ENCODE measurements at regions not wholly inside any gene's neighbourhood (a gene's known extent, or its start where the extent isn't known, plus 50 kb on each side); places are given as distances from the start of the nearest gene placed in this dataset.

DNA sequence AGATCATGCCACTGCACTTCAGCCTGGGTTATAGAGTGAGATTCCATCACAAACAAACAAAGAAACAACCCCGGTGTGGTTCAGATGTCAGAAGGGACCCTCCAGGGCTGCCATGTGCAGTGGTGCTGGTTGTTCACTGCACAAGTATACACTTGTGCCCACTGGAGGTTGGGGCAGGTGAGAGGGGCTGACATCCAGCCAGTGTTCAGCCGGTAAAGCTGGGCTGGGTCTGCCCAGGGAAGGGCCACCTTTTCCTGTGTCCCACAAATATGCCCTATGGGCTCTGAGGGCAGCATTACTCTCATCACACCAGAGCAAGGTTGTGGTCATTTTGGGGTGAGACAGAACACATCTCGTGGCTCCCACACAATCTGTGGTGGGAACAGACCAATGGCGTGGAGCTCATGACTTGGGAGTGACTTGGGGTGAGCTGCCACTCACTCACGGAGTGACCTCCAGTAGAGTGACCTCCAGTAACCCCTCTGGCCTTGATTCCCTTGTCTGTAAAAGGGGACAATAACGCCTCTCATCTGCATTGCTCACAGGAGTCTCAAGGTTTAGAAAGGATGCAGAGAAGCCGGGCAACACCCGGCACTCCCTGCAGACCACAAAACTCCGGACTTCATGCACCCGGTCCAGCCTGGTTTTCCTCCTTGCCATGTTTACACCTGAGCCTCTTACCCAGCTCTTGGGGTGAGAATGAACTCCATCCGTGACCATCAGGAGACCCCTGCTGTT lies 69.0 kb upstream of the VRK1 start:
- TF ChIP-seq, protein P1, sequence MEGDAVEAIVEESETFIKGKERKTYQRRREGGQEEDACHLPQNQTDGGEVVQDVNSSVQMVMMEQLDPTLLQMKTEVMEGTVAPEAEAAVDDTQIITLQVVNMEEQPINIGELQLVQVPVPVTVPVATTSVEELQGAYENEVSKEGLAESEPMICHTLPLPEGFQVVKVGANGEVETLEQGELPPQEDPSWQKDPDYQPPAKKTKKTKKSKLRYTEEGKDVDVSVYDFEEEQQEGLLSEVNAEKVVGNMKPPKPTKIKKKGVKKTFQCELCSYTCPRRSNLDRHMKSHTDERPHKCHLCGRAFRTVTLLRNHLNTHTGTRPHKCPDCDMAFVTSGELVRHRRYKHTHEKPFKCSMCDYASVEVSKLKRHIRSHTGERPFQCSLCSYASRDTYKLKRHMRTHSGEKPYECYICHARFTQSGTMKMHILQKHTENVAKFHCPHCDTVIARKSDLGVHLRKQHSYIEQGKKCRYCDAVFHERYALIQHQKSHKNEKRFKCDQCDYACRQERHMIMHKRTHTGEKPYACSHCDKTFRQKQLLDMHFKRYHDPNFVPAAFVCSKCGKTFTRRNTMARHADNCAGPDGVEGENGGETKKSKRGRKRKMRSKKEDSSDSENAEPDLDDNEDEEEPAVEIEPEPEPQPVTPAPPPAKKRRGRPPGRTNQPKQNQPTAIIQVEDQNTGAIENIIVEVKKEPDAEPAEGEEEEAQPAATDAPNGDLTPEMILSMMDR (IDR thresholded peaks at IDR 0.05; ENCODE audit: extremely low read depth, missing control alignments), result no peak
- DNase-seq (ENCODE audit: low spot score), result no peak

DNA sequence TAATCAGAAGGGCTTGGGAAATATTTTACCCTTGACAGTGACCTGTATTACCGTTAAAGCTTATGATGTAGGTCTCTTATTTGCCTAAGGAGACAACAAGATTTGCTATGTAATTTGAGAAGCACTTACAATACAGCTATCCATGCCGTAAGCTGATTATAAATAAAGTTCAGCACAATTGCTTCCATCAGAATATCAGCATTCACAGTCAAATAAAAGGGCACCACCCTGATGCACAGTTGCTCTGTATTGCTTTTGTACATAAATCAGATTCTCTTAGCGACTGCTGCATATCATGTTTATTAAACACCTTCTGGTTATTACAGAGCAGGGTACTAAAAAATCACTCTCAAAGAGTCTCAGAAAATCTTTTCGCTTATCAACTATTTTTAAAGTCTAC lies 67.3 kb upstream of the VRK1 start:
- no peak for DNase-seq (ENCODE audit: low spot score)
- TF ChIP-seq, protein P1 (IDR thresholded peaks at IDR 0.05; ENCODE audit: extremely low read depth, missing control alignments), result no peak

DNA sequence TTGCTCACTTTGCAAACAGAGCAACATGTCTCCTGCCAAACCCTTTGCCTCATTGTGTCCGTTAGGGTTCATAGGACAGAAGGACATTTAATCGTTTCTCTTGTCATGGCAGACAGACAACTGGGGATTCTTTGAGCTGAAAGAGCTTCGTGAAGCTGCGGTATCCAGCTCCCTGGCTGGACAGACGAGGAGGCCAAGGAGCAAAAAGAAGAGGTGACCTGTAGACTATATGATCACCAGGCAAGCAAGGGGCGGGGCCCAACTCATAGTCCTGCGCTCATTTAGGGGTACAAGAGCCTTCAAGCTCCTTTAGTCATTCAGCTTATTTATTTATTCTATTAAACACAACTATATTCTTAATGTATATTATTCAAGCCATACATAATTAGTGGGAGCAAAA lies 66.8 kb upstream of the VRK1 start:
- DNase-seq (ENCODE audit: low spot score), result no peak

DNA sequence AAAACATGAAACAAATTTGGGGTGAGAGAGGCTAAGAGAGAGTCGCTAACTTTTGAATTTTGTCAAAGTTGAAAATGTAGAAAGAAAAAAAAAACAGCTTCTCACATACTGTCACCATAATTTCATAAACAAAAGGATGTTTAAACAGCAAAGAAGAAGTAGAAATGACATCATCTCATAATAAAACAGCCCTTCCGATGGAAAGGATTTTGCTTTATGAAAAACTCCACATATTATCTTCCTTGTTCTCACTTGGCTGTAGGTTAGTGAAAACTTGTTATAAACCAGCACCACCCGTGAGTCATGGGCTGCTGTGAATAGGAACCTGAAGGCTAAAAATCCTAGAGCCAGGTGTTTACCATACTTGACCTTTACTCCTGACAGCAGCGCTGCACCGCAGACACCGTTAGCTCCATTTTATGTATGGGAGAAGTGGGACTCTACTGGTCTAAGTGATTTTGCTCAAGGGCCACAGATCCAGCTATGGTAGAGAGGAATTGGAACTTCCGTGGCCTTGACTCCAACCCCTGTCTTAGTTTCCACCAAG lies 63.0 kb upstream of the VRK1 start:
- DNase-seq (ENCODE audit: low spot score), result no peak
- TF ChIP-seq, protein P1 (IDR thresholded peaks at IDR 0.05; ENCODE audit: extremely low read depth, missing control alignments), result no peak

More for the DNA sequence above, 66.8 kb upstream of the VRK1 start:
- TF ChIP-seq, protein P1 (IDR thresholded peaks at IDR 0.05; ENCODE audit: extremely low read depth, missing control alignments), result no peak

DNA sequence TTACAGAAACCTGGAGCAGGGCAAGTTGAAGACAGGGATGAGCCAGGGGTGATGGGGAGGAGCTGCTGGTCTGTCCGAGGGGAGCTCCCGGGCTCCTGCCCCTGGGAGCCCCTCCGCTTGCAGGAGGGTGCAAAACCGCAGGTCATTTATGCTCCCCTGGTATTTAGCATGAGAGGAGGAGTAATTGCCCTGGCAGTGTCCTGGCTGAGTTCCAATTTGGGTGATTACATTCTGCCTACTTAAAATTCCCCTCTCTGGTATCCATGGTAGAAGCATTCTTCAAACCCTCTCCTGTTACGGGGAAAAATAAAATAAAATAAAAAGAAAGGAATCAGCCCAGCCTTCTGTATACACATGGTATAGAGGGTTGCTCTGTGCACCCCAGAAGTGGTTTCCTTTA lies 61.7 kb upstream of the VRK1 start:
- no peak for DNase-seq (ENCODE audit: low spot score)

DNA sequence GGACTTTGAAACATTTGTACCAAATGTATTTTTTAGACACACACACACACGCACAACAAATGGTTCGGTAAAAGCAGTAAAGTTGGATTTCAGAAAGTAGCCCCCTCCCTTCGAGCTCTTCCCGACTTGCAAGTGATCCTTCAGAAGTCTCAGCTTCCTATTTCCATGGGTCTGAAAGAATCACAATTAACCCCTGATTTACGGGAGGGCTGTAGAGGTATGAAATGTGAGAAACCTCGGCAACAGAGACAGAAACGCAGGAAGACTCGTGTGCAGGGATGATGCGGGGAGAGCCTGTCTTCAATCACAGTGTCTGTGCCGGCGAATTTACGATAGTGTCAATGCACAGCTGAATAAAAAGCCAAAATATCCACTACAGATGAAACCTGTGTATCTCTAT lies 60.7 kb upstream of the VRK1 start:
- DNase-seq (ENCODE audit: low spot score), result no peak
- TF ChIP-seq, protein P1 (IDR thresholded peaks at IDR 0.05; ENCODE audit: extremely low read depth, missing control alignments), result no peak

More for the DNA sequence above, 61.7 kb upstream of the VRK1 start:
- TF ChIP-seq, protein P1 (IDR thresholded peaks at IDR 0.05; ENCODE audit: extremely low read depth, missing control alignments), result no peak

DNA sequence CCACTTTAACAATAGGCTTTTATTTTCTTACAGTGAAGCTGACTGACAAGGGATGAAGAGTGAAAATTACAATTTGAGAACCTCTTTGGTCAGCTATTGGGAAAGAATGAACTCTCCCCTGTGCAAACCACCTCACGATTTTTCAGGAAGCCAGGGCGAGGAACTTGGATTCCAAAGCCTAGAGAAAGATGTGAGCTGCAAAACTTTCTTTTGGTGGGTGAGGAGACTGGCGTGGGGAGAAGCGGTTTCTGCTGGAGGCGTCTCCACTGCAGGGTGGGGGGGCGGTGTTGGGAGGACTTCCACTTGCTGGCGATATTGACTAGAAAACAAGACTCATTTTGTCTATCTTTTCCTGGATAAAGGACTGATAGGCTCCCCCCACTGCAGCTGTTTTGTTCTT lies 59.3 kb upstream of the VRK1 start:
- TF ChIP-seq, protein P1 (IDR thresholded peaks at IDR 0.05; ENCODE audit: extremely low read depth, missing control alignments), result no peak
- no peak for DNase-seq (ENCODE audit: low spot score)

Data from GM20000 (cell line).